Right renal cortex interstitium (tissue), 3 donors: ENCODE measurements at regions not wholly inside any gene's neighbourhood (a gene's known extent, or its start where the extent isn't known, plus 50 kb on each side); places are given as distances from the start of the nearest gene placed in this dataset.

Source experiments
- DNase-seq, 3 donors: peaks; one replicate each; pipeline ENCODE4 v3.0.0-alpha.2; 2013; ENCODE audit warnings: low read depth in 3 of 3, low spot score in 2 of 3

DNA sequence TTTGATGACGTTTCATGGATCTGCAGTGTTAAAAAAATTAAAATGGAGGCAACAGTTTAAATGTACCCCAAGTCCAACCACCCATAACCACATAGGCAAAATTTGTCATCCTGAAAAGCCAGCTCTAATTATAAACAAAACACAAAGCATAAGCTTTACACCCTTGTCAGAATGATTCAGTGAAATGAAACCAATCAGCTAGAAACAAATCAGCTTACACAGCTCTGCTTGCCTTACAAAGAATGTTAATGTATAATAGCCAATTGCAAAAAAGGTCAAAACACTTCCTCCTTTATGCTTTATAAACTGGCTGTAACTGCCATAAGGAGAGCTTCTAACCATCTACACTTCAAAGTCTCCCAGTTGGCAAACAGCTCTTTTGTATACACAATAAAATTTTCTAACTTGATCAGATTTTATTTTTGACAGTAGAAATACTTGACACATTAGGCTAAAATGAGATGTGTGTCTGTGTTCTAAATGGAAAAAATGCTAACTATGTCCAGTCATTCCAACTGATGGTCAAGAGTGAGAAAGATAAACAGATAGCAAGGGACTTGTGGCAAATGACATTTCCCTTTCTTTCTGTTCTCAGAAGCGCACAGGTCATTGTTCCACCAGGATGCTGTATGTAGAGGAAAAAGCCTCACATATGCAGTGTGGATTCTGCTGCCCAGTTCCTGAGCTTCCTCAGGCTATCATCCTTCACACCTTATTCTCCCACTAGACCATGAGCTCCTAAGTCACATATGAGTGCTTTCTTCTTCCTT is 344.3 kb upstream of the ID4 start:
- DNase-seq: peak; percentile 6 to 33 (median 10)

- DNase-seq: no peak
These were observed 335.4 kb upstream of the ID4 start for GRCh38 chr6:19501737-19502245.

DNA sequence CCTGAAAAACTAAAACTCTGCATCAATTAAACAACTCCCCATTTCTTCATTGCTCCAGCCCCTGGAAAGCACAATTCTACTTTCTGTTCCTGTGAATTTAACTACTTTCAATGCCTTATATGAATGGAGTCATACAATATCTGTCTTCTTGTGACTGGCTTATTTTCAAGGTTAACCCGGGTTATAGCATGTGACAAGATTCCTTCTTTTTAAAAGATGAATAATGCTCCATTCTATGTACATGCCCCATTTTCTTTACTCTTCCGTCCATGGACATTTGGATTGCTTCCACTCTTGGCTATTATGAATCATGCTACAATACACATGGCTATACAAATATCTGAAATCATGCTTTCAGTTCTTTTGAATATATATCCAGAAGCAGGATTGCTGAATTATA is 334.9 kb upstream of the ID4 start:
- no peak for DNase-seq

- no peak for DNase-seq
These were observed 321.2 kb upstream of the ID4 start for GRCh38 chr6:19515939-19516338.

GRCh38 chr6:19519941-19520340 is 317.2 kb upstream of the ID4 start:
- DNase-seq: no peak

DNA sequence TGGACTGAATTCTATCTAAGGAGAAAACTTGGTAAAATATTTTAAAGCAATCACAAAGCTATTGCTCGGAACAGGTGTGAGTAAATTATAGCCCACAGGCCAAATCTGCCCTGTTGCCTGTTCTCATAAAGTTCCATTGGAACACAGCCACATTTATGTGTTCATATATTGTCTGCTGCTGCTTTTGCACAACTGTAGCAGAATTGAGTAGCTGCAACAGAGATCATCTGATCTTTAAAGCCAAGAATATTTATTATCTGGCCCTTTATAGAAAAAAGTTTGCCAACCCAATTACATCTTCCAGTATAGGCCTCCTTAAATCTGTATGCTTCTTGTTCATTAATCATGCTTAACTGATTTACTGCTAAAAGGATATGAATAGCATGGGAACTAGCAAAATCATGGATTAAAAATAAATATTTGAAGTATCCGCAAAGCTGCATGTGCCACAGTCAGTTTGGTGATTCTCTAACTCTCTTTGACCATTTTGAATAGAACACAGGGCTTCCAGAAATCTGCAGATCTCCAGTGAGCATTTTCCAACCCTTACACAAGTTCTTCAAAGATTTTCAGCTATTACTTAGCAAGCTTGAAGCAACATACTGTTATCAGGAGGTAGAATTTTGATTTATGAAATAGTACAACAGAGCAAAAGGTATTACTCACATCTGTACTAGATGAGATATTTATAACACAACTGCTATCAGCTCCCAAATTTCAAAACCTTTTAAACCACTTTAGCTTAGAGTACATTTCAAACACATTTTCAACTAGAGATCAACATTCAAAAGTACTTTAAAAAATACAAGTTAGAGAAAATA is 312.6 kb upstream of the ID4 start:
- DNase-seq: no peak

- DNase-seq: no peak
These were observed 311.5 kb upstream of the ID4 start for GRCh38 chr6:19525673-19526072.

DNA sequence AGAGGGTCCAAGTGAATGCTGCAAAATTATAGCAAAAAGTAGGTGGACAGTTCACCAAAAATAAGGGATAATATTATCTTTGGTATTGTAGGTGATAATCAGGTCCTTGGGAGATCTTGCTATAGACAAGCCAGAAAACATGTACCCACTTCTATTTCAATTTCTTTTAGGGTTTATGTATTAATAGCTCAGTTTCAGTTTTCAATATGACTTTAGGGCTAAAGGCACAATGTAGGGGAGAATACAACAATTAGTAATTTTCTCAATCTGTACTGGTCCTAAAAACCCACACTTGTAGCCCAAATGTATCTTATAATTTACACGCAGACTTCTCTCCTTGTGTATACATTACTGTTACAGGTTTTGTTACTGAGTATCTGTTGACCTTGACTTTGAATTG is 307.0 kb upstream of the ID4 start:
- DNase-seq: no peak

DNA sequence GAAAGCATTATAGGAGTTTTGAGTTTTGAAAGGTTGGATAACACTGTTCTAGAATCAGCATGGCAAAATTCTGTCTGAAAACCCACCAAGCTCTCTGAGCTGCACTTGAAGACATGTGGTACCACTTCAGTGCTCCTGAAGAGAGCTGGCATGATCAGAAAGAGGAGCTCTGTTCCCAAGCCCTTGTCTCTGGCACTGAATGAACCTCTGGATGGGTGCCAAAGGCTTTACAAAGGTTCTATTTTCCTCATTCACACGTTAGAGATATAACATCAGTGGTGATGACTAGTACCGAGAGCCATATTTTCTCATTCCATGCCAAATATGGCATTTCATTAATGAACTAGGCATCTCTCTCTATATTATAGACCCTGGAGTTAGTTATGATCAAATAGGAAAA is 301.8 kb upstream of the ID4 start:
- no peak for DNase-seq

GRCh38 chr6:19536838-19537237 is 300.3 kb upstream of the ID4 start:
- DNase-seq: no peak

DNA sequence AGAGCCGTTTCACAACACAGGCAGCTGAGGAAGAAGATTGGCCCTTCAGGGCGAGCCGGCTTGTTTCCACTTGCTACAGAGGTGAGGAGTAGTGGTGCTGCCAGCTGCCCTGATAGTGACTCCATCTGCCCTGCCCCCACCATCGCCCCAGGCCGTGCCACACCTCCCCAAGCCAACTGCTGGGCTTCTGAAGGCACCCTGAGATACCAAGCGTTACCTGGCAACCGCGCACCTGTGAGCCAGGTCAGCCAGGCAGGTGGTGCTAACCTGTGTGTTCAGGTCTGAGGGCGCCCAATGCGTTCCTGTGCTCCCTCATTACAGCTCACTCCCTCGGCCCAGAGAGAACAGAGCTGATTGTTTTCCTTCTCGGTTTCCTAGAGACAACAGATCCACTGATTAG is 299.1 kb upstream of the ID4 start:
- DNase-seq: peak in 2 of 3 donors; percentile 29 to 32

DNA sequence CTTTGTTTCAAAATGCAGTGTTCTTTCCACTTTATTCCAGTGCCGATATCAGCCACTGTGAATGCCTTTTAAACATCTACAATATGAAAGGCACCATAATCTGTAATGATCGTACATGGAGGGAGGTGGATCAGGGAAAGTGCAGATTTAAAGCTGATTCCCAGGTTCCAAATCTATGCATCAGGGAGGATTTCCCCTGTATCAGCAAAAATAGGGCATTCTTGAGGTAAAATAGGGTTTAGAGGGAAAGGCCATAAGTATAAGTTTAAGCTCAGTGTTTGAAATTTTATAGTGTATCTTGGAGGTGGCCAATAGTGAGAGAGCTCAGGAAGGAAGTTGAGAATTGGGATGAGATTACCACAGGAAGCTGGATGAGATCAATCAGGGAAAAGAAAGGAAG is 289.7 kb upstream of the ID4 start:
- no peak for DNase-seq

- no peak for DNase-seq
These were observed 288.1 kb upstream of the ID4 start for GRCh38 chr6:19549109-19549508.

DNA sequence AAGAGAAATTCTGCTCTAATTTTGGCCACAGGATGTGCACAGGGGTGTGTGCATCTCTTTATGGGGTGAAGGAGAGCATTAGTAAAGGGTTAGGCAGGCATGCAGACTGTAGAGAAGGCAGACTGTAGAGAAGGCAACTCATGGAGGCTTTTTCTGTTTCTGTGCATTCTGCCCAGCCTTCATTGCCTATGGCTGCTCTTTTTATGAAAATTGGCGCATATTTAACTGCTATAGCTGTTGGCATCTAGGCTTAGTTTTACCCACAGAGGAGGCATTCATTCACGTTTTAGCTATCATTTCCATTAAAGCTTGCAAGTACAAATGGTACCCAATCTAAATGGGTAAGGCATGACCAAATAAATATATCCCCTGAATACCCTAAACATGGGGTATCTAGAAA is 286.8 kb upstream of the ID4 start:
- DNase-seq: no peak

DNA sequence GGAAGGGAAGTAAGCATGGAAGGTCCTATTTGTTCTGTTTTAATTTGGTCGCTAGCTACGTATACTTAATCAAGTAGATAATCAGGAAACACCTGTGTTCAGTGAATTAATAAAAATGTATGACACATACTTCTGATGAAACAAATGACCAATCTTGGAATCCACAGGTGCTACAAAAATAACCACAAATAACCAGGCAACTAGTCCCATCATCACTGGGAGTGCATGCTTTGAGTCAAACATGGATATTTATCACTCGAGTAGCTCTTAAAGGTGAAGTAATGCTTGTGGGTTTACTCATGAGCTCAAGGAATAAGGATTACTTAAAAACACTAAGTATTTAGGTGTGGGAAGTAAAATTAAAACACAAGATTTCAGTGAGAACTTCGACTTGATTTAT is 285.6 kb upstream of the ID4 start:
- no peak for DNase-seq

DNA sequence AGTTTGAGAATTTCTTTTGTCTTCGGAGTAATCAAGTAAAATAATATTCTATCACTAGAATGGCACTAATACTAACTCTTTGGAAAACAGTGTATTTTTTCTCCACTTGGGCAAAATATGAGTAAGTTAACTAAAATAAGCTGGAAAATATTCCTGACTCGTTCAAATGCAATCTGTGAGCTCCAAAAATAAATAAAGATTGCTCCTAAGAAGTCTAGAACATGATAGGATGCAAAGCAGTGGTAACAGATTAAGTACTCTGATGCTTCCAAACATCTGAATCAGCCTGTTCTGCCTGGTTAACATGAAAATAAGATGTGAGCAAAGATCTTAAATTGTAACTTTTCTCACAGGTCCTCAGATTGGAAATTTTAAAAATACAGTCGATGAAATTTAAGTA is 285.1 kb upstream of the ID4 start:
- DNase-seq: no peak

DNA sequence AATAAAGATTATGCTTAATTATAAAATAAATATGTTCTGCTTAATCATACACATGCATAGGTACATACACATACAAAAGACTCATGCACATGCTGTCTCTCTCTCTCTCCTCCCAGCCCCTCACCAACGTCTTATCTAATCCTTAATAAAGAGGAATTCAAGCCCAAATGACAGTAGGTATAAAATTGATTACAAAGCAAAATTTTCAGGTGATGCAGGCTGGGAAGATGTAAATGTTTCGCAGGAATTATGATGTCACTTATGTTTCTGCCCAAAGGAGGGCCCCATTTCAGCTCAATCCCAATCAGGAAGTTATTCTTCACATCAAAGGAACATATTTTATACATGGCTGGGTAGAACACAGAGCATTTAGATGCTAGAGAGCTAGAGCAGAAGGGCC is 284.6 kb upstream of the ID4 start:
- DNase-seq: no peak

DNA sequence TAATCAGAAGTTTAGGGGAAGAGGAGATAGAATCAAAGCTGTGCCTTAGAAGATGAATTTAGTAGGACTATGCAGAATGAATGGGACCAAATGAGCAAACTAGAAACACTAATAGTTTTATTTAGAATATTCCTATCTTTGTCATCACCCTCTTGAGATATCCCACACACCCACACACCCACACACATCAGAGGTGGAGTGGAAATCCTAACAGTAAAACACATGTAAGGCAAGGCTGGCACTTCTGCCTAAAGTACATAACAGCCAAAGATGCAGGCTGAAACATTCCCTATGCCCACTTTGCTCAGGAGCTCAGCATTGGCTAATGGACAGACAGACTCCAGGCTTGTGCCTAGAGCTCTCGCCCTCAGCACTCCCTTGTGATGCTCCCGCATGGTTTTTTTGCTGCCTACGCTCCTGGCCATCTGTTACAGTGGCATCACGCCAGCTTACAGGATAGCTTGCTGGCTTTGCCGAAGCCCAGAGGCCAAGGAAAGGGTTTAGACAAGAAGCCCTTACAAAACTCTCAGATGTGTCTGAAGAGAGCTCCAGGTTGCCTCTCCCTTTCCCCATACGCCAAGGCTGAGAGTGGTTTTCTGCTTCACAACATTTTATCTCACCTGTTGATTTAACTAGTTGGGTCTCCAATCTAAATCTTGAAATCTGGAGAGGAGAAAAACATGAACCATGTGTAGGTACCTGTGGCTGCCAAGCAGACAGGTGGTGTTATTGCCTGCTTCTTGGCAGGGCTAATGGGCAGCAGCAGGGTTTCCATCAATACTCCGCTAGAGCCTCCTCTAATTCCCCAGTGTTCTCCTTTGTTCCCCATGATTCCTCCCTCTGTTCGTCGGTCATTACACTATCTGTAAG is 282.6 kb upstream of the ID4 start:
- no peak for DNase-seq

- DNase-seq: no peak
These were observed 280.0 kb upstream of the ID4 start for GRCh38 chr6:19557191-19557590.

DNA sequence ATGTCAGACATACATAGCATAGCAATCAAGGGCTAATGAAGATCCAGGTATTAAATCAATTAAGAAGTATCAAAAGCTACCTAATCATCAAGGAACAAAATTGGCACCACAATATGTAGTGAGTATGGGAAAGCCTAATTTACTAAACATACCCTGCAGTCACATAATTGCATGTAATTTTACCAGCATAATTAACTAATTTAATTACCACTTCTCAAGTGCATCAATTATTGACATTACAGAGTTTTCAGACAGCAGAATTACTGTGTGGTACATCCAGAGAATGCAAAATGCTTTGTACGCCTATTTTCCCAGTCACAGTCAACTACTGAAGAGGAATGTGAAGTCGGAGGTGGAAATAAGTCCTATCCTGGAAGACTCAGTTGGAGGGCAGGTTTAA is 279.0 kb upstream of the ID4 start:
- no peak for DNase-seq

GRCh38 chr6:19558934-19559333 is 278.2 kb upstream of the ID4 start:
- no peak for DNase-seq
